ENCODE measurements at regions not wholly inside any gene's neighbourhood (a gene's known extent, or its start where the extent isn't known, plus 50 kb on each side); places are given as distances from the start of the nearest gene placed in this dataset.

DNA sequence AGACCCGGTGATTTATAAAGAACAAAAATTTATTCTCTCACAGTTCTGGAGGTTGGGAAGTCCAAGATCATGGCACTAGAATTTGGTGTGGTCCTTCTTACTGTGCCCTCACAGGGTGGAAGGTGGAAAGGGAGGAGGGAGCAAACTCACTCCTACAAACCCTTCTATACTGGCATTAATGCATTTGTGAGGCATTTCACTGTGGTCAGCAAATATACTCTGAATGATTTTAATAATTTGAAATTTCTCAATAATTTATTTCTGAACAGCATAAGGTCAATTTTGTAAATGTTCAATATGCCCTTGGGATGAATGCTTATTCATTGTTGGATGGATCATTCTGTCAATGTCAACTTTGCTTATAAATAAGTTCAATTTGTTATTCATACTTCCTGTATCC is 120.6 kb downstream of the GATA6 start:
- no peak for TF ChIP-seq CTCF (IDR thresholded peaks at IDR 0.05; ENCODE audit: borderline replicate concordance, extremely low read depth, low read length, poor library complexity, severe bottlenecking)
- no peak for TF ChIP-seq EZH2 (IDR thresholded peaks at IDR 0.05; ENCODE audit: borderline replicate concordance, low read depth, low read length, severe bottlenecking)
